HG03175 (cell line): ENCODE measurements at regions not wholly inside any gene's neighbourhood (a gene's known extent, or its start where the extent isn't known, plus 50 kb on each side); places are given as distances from the start of the nearest gene placed in this dataset.
"Not testable (repeated sequence)": the region's sequence is repeated elsewhere in the genome, so short reads cannot be mapped to it uniquely, and the experiment has no call there.

Experiments used
- ATAC-seq: cut with Tn5 transposase; IDR thresholded peaks from one replicate; pipeline ENCODE4 v1.9.1; 2021; ENCODE audit warnings: mild to moderate bottlenecking, moderate library complexity; ENCODE audit not compliant: unreplicated experiment

DNA sequence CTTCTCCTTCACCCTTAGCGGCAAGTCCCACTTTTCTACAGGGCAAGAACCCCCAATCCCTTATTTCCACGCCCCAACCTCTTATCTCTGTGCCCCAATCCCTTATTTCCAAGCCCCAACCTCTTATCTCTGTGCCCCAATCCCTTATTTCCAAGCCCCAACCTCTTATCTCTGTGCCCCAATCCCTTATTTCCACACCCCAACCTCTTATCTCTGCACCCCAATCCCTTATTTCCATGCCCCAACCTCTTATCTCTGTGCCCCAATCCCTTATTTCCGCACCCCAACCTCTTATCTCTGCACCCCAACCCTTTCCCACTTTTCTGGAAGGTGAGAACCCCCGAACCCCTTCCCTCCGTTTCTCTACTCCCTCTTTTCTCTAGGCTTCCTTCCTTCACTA is 116.1 kb upstream of the GJE1 start:
- not testable (repeated sequence) for ATAC-seq

DNA sequence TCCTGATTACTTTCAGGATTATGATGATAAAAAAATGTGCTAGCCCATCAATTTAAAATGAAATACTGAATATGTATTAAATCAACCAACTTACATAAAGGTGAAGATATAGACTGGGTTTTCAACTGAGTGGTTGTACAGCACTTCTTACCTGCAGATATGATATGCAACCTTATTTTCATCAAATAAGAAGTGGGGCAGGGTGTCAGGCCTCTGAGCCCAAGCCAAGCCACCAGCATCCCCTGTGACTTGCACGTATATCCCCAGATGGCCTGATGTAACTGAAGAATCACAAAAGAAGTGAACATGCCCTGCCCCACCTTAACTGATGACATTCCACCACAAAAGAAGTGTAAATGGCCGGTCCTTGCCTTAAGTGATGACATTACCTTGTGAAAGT is 117.3 kb upstream of the GJE1 start:
- ATAC-seq: not testable (repeated sequence)

DNA sequence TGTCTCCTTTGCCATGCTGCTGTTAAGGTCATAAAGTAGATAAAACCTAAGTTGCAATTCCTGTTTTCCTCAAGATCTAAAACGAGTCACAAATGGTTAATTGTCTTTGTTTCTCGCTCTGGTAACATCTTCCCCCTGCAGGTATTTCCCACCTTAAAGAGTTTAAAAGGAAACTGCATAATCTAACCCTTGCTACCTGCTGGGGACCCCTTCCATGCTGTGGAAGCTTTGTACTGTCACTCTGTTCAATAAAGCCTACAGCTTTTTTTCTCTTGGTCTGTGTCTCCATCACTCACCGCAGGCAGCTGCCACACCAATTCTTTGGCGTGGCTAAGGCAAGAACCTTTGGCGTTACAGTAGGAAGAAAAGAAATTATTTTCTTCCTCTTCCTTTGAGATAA is 117.7 kb upstream of the GJE1 start:
- ATAC-seq: no peak

DNA sequence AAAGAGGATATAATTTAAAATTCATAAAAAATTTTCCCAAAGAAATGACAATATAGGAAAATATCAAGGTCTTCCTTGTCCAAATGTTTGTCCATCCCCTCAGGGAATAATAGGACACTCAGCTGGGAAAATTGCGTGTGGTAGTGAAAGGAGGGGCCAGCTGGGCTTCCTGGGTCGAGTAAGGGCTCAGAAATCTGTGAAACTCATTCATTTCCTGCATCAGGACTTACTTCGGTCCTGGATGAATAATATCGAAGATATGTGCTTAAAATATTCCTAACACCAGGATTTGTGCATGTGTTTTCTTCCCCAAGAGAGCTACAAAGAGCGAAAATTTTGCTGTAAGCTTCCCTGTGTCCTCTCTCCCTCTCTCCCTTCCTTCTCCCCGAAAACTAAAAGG is 118.2 kb upstream of the GJE1 start:
- no peak for ATAC-seq

DNA sequence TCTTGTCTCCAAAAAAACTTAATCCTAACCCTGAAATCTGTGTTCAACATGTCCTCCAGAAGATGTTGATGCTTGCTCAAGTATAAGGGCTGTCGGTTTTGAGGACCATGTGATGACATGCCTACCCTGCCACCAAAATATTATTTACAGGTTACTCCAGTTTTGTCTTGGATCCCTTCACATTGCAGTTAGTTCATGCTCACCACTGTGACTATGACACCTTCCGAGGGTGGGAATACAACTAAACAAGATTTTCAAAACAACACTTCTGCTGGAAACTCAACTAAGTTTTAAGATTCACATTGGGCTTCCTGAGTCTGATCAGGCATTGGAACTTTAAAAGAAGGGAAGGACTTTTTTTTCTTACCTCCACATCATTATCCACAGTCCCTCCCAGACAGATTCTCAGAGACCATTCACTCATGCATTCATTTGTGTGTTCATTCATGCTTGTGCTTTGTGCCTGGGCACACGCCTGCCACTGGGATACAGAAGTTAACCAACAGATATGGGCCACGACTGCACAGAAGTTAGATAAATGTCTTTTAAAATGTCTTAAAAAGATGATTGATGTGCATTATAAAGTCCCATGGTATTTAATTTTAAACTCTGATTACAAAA is 118.7 kb upstream of the GJE1 start:
- no peak for ATAC-seq

DNA sequence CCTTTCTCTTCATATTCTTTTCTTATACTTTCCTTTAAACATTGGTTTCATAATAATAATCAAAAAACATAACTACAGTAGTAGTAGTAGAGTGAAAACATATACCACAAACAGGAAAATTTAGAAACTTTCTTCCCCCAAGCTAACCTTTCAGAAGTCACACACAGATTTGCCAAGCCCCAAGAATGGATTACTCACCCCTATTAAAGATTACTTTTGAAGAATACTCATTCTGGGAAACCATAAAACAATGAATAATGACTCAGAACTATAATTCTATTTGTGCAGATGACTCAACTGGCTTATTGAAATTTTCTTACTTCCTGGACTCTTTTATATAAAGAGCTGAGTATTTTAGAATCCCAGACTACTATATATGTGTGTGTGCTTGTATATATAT is 119.4 kb upstream of the GJE1 start:
- peak; percentile 96 for ATAC-seq

DNA sequence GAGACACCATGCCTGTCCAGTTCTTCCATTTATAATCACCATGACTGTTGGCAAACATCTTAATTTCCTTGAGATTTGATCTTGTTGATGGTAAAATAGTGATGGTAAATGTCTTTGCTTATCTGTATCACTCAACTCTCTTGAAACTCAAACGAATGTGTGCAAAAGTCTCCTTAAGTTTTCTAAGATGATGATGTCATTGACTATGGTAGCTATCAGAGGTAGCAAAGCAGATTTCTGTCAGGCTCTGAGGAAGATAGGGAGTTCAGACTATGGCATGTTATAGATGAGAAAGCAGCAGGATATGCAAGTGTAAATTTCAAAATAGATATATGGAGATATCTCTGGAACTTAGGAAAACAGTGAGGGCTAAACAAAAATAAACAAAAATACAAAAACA is 121.0 kb upstream of the GJE1 start:
- ATAC-seq: no peak

DNA sequence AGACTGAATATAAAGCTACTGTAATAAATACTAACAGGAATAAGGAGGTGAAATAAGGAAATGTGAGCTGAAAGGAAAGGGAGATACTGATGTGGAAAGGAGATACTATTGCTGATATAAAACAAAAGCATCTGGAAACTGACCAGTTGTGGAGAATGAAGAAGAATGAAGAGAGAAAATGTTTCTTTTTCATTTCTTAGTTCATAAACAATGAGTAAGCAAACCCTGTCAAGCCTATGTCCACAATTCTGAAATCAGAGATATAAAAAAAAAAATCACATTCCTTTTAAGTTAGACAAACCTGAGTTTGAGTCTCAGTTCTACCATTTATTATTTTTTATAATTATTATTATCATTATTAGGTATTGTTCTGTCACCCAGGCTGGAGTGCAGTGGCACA is 121.6 kb upstream of the GJE1 start:
- ATAC-seq: no peak

DNA sequence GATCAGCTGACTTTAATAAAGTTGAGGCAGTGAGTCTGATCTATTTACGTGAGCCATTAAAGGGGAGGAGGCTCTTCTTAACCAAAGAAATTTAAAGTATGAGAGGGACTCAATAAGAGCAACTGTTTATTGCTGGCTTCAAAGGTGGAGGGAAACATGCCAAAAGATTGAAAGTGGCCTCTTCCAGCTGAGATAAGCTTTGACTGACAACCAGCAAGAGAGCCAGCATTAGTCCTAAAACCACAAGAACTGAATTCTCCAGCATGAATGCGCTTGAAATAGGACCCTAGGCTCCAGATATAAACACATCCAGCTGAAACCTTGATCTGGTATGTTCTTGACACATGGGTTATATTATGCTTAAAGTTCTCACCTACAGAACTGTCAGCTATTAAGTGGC is 123.1 kb upstream of the GJE1 start:
- no peak for ATAC-seq

DNA sequence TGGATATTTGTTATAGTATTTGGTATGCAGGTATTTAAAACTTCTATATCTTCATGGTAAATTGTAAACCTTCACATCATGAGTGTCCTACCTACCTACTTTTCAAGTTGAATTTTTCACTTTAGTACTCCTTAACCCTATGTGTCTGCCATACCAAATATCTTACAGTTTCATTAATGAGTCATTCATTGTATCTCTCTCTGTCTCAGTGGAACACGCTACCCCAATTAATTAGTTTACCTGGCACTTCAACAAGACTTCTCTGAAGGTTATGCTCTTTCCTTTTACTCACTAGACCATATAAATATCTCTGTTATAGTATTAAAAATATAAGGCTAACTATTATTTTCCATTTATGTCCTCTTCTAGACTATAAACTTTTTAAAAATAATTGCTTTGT is 123.9 kb upstream of the GJE1 start:
- no peak for ATAC-seq

DNA sequence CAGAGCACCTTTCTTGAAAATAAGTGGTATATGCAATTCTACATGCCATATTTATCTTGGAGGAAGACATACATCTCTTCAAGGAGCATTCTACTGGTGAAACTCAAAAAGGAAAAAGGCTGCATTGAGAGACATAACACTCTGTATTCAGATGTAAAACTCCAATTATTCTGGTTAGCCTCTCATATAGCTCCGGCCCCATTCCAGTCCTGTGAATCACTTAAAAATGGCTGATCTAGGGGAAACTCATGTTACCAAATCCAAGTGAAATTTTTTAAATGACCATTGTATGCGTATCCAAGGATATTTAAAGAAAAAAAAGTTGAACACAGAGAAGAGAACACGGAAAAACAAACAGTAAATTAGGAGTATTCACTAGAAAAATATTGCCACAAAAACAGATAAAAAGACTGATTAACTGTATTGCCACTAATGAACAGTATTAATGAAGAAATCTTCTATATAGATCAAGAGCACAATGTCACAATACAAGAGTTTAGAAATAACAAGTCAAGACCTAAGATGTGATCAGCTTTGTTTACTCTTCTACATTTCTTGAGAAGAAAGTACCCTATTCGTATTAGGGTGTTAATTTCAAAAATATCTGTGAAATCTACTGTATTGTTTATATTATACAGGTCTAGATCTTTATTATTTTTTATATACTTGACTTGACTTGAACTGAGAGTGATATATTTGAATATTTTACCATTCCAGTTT is 124.5 kb upstream of the GJE1 start:
- no peak for ATAC-seq

DNA sequence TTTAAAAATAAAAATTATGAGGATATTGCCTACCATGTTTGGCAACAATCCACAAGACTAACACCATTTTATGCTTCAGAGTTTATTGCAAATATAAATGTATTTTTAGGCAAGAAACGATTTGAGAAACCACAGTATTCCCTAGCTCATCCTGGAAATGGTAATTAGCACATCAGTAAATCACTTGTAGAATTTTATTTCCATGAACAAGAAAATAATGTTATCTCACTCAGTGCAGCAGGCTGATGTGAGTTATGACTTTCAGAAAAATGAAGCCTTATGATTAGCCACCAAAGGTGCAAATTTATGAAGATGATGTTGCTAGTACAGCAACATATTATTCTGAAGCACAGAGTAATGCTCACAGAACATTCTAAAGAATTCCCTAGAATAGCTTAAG is 127.7 kb upstream of the GJE1 start:
- ATAC-seq: no peak

DNA sequence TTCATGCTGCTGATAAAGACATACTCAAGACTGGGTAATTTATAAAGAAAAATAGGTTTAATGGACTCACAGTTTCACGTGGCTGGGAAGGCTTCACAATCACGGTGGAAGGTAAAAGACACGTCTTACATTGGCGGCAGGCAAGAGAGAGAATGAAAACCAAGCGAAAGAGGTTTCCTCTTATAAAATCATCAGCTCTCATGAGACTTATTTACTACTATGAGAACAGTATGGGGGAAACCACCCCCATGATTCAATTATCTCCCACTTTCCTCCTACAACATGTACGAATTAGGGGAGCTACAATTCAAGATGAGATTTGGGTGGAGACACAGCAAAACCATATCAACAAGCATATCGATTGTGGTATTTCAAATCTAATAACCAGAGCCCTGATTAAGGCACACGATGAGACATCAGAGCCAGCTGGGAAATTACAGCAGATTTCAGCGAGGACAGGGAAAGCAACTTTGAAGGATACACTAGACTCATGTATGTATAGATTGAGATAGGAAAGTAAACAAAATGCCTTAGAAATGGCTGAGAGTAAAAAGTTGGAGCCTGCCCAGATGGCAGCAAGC is 129.8 kb upstream of the GJE1 start:
- no peak for ATAC-seq

DNA sequence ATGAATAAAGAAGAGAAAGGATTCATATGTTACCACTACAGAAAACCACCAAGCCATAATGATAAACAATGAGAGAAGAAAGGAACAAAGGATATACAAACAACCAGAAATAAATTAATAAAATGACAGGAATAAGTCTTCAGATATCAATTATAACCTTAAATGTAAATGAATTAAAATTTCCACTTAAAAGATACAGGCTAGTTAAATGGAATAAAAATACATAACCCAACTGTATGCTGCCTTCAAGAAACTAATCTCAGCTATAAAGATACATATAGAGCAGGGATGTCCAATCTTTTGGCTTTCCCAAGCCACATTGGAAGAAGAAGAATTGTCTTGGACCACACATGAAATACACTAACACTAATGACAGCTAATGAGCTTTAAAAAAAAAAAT is 135.9 kb upstream of the GJE1 start:
- ATAC-seq: no peak

DNA sequence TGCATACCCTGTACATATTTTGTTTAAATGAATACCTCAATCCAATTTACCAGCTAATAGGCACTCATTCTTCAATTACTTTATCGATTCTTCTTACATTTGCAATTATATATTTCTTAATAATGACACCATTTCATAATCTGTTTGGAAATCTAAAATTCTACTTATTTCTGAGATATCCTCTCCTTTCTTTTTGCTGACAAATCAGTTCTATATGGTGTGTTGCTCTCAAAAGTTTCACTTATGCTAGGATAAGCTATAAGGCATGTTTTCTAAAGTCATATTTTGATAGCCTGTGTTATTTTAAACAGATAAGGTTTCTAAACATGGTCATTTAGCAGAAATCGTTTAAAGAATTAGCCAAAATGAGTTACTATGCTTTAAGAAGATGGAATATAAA is 140.6 kb upstream of the GJE1 start:
- ATAC-seq: no peak

DNA sequence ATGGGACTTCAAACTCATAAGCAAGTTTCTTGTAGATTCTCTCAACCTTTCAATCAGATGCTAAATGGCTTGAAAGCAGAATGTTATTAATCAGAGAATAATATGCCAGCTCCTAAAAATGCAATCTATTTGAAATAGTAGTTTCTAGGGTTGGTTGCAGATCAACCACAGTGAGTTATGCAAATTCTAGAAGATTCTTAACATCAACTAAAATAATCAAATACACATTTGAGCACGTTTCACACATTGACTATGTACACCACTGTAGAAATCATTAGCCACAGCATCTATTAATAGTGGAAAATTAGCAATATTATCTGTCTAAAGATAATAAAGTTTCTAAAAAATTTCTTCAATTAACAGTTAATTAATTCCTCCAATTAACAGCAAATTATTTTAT is 141.9 kb upstream of the GJE1 start:
- ATAC-seq: peak; percentile 51

DNA sequence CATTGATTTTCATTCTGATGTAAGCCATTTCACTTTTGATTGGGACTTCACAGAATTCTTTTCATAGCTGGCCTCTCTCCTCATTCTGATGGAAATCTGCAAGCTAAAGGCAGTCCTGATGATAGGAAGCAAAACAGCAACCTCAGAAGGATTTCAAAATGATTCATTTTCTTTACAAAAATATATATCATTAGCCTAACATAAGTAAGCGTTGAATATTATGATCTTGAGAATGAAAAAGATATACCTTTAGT is 143.1 kb upstream of the GJE1 start:
- ATAC-seq: no peak

DNA sequence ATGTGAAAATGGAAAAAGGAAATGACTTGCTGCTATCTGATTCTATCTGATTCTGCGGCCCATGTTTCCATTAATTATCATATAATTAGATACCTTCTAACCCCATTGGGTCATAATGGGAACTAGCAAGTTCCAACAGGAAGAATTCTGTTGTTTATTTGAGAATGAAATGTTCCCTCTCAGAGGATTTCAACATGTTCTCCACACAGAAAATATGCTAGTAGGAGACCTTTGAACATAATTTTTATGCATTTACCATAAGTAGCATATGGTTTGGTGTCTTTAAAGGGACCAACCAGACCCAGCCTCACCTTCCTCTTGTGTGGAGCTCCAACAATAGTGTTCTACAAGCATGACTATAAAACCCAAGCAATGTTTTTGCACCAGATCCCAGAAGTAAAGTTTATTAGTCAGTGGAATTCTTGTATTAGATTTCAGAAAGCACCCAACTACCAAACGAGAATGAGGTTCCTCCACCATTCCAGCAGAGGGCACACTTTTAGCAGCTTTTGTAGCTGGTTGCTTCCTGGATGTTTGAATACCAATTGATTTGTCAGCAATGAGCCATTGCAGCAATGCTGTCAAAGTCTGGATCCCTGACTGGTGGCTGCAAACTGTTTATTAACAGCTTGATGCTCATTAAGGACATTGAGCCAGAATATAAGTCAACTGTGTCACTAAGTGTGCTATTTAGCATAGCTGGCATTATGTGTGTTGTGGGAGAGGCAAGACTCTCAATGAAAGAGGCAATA is 143.6 kb upstream of the GJE1 start:
- ATAC-seq: peak; percentile 79

DNA sequence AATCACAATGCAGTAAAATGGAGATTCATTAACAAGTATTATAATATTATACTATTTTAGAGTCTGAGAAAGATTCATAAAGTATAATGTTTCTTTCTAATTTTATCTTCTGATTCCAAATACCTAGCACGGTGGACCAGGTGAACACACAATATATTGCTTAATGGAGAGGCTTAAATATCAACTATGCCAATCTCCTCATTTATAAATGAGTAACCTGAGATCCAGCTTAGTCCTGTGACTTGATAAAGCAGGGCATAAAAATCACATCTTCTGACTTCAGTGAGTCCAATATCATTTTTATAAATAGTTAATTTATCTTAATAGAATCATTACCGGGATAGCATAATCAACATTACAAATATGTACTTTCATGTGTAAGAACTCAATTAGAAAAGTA is 144.4 kb upstream of the GJE1 start:
- no peak for ATAC-seq

DNA sequence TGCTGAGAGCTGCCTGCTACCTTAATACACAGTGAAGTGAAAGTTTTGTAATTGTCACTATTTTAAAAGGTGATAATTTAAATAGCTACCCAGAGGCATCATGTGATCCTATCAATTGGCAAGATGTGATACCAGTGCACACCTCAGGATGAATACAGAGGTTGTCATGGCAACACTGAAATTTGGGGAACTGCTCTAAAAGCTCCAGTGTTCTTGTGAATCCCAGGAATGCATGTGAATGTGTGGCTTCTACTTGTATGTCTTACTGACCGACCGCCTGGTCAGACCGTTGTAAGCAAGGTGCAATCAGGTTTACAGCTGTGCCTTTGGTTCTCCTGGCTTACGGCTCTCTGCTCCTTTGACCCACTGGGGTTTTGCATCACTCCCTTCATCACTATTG is 146.3 kb upstream of the GJE1 start:
- no peak for ATAC-seq

DNA sequence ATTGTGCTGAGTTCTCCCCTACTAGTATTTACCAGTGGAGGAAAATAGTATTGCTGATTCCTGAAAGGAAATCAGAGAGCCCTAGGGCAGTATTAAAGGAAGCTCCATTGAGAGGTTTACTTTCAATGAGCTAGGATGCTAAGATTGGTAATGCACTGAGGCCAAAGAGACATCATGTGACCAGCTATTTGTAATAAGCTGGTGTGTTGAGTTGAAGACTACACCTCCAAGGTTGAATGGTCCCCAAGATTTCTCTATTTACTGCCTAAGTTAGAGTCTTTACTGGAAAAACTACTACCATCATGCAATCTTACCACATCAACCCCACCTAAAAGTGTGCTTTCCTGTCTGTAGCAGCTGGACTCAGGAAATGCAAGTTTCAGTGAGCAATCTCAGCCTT is 151.5 kb upstream of the GJE1 start:
- no peak for ATAC-seq

DNA sequence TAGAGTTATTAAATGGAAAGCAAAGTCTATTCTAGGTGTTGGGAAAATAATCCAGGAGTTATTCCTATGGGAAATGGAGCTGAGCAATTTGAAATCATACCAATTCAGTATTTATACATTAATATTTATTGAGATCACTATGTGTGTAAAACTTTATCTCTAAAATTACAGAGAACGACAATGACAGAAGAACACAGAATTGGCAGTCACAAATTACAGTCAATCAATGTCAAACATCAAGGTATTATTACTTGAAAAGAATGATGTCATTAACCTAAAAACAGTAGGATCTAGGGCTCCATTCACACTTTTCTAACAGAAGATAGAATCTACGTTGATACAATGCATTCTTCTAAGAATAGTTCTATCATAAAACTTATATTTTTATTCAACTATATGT is 154.9 kb upstream of the GJE1 start:
- ATAC-seq: no peak
